GM21381 (cell line): ENCODE measurements at regions not wholly inside any gene's neighbourhood (a gene's known extent, or its start where the extent isn't known, plus 50 kb on each side); places are given as distances from the start of the nearest gene placed in this dataset.

Source experiments
- ATAC-seq: cut with Tn5 transposase; IDR thresholded peaks from one replicate; pipeline ENCODE4 v1.9.1; 2021; ENCODE audit warnings: mild to moderate bottlenecking, moderate library complexity; ENCODE audit not compliant: unreplicated experiment

DNA sequence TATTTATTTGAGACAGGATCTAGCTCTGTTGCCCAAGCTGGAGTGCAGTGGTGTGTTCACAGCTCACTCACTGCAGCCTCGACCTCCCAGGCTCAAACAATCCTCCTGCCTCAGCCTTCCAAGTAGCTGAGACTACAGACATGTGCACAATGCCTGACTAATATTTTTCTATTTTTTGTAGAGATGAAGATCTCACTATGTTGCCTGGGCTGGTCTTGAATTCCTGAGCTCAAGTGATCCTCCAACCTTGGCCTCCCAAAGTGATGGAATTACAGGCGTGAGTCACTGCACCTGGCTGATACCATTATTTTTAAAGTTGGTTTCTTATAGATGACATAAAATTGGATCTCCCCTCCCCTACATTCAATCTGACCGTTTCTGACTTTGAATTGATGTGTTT, 139.5 kb upstream of the RGMA start:
- no peak for ATAC-seq

DNA sequence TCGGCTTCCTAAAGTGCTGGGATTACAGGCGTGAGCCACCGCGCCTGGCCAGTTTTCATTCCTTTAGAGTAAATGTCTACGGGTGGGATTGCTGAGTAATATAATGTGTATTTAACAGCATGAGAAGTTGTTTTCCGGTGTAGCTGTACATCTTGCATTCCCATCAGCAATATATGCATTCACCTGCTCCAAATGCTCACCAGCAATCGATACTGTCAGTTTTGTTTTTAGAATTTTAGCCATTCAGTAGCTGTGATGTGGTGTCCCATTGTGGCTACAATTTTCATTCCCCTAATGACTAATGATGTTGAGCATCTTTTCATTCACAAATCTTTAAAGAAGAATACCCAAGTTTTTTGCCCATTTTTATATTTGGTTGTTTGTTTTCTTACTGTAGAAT, 134.8 kb upstream of the RGMA start:
- no peak for ATAC-seq

DNA sequence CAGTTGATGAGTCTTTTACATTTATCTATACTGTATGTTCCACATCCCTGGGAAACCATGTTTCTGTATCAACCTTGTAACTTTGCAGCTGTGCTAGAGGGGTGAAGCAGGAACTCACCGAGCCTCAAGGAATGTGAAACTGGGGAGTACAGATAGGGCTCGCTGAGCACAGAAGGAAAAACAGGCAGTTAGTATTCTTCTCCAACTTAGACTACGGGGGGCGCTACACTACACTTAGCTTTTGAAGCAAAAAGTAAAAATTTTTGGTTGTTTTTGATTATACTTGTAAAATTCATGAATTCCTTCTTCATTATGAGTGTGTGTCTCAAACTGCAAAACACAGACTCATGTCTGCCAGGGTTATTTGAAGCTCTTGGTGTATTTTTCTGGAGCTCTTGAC, 132.7 kb upstream of the RGMA start:
- ATAC-seq = no peak

DNA sequence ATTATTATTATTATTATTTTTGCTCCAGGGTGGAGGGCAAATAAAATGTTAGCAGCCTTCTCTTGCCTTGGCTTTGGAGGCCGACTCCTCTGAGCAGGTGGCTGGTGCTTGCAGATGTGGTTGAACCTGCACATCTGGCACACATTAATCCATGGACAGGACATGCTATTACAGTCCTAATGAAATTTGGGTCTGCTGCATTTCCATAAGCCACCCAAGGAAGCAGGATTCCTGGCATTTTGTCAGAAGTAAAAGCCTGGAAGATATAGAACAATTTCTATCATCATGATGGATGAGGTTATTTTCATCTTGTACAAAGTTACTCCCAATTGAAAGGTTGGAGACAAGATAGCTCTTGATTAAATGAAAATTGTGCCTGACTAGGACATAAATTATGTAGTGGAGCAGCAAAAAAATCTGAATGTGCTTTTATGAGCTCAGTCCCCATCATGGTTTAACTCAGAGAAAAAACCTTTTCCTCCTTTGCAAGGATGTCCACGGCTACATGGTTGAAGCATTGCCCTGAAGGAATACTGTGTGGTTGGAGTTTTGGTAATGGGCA, 130.9 kb upstream of the RGMA start:
- no peak for ATAC-seq

DNA sequence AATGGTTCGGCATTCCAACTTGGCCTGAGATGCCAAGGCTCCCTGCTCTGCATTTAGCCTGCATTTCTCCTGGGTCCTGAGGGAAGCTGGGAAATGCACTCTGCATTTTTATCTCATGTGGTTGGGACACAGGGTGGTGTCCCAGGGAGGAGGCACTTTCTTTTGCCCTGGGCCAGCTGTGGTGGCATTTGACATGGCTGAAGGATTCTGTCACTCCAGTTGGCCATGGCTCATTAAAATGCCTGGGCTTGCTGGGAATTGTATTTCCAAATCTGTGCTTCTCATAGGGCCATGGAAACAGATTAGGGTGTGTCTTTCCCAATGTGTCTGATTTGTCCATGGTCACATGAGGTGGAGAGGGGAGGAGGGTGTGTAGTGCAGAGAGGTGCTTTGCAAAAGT, 128.3 kb upstream of the RGMA start:
- no peak for ATAC-seq

DNA sequence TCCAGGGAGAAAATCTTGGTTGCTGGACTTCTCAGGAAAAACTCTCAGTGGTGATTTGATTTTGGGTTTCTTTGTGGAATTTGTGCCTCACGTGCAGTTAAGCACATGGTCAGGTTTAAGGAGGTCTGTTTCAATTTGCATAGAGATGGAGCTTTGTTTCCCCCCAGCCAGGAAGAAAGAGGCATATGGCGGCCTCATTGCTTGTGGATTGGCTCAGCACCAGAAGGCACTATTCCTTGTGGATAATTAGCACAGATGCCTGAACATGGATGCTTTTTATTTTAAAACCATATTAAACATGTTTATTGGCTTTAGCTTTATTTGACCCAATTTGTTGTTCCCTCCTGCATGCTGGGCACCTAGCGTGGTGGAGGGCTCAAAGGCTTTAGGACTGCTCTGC, 125.1 kb upstream of the RGMA start:
- no peak for ATAC-seq

DNA sequence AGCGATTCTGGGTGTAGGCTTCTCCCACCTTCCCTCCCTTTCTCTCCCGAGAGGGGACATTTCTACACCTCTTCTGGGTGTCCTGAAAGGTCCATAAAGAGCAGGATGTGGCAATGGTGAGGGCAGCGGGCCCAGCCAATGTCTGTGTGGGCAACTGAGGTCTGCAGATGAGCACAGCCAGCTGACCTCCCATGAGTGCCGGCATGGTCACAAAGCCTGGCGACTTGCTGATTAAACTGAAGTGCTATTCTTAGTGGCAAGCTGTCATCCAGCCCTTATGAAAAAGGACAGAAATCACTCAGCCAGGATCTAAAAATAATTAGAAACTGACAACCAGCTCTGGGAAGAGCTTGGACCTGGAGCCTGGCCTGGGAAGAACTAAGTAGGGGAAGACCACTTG, 124.3 kb upstream of the RGMA start:
- ATAC-seq = no peak

DNA sequence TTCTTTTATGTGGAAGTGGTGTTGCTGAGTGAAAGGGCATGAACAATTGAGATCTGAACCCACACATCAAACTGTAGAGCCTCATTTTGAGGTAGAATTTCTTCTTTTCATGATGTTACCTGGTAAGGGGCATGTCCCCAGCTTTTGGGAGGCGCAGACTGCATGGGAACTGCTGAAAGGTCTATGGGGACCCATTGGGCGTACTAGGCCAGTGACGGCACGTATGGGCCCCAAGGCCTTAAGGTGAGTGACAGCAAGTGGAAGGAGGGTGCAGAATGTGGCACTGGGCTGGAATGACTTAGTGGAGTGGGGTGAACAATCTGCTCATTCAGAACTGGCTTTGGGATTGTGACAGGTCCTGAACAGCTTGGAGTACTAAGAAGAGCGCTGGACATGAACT, 123.6 kb upstream of the RGMA start:
- ATAC-seq = no peak

DNA sequence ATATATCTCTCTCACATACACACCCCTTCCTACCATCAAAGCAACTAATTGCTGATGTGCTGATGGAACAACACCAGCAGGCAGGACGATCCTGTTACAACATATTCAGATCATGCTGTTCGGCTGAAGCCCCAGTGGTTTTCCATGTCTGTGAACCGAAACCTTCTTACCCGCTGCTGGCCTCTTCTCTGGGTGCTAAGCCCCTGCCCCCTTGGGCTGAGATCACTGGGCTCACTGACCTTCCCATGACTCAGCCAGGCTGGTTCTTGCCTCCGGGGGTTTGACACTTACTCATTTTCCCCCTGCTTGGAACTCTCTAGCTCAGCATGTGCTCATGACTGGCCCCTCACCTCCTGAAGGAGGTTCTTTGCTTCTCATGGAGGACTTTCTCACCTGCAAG, 122.0 kb upstream of the RGMA start:
- no peak for ATAC-seq

DNA sequence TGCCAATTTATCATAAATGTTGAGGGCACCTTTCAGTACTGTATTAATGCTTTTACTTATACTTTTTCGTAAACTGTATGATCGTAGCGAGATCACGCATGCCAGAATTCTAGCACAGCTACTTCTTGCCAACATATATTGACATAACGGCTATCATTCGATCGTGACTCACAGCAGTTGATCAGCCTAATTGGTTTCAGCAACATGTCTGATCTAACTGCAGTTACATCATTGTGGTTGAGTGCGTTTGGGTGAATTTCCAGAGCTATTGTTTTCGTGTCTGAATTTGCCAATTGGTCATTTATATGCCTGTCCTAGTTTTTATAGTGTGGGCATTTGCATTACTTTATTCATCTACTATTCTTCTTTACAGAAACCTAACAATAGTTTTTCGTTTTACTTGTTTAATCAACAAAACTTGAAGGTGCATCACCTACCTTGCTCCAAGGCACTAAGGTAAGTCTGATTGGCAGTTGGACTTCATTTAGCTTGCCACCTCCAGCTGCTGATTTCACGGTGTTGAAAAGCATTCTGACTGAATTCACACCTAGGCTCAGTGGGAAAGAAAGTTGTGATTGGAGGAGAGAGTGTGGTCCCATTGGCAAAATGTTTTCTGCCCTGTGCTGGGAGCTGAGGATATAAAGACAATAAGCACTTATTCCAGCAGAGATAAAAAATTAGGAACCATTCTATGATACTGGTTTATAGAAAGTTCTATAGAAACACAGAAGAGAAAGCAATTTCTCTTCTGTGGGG, 120.9 kb upstream of the RGMA start:
- ATAC-seq = no peak

DNA sequence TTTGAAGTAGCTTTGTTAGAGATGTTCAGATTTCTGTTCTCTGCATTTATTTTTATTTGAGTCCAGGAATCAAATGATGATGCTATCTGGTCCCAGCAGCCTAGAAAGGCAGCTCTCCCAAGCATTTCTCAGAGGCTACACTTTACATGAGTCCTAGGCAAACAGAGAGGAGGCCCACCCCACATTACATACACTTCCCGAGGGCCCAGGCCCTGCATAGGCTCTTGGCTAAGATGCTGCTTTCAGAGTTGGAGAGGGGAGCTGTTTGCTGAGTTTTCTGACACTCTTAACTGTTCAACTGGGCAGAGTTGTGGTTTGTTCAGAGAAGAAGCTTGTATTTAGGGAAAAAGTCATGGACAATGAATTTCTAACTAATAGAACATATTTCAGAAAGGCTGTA, 117.9 kb upstream of the RGMA start:
- no peak for ATAC-seq

DNA sequence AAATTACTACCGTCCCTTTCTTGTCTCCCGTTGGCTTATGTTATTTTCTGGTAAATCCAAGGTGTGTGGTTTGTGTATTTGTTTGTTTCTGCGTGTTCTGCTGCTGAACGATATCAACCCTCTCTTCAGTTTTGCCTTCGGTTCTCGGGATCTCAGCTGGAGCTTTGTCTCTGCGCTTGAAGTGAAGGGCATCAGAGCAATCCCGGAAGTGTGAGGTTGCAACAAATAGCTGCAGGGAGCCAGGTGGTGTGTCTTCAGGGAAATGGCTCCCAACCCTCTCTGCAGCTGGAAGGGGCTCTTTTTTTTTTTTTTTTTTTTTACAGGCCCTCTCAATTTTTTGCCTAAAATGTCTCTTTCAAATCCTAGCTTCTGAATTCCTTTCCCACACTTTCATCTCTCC, 116.4 kb upstream of the RGMA start:
- no peak for ATAC-seq

DNA sequence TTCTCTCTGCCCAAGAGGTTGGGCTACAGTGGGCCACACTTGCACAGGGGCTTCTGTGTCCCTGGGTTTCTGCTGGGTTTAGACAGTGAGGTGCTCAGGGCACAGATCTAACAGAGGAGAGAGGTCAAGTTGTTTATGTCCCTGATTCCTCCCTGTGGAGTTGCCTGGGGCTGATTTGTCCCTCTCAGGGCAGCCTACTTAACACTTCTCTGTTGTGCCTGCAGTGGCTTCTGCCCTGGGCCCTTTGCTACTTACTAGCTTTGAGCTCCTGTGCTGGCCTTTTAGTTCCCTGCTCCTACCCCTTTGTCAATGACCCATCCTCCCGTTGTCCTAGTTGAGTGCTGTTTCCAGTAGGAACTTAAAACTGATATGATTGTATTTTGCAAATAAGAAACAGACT, 114.0 kb upstream of the RGMA start:
- ATAC-seq = no peak

DNA sequence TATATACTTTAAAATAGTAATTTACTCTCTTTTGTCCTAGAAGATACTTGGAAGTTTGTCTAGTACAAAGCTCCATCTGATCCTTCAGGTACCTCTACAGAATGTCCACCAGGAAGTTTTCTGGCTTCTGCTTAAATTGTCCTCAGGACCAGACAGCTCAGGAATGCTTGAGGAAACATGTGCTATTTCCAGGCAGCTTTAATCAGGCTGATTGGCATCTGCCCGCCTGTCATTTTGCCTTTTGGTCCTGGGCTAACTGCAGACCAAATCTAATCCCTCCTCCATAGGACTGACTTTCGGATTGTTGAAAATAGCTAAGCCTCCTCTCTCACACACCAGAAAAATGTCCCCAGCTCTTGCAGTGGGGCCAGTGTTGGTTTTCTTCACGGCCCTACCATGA, 113.4 kb upstream of the RGMA start:
- no peak for ATAC-seq

DNA sequence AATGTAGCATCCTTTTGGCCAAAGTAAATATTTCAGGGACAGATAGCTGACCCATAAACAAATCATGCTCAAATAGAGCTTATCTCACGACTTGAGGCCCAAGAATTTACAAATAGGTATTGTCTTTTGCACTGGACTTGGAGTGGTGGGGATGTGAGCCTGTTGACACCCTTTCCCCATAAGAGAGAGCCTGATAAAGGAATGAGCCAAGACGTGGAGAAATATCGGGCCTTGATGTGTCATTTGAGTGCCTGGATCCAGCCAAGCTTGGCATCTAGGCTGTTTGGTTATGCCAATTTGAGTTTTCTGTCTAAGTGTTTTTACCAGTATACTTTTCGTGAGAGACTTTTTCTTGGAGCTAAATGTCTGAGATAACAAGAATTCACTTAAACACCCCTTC, 112.9 kb upstream of the RGMA start:
- ATAC-seq = no peak

DNA sequence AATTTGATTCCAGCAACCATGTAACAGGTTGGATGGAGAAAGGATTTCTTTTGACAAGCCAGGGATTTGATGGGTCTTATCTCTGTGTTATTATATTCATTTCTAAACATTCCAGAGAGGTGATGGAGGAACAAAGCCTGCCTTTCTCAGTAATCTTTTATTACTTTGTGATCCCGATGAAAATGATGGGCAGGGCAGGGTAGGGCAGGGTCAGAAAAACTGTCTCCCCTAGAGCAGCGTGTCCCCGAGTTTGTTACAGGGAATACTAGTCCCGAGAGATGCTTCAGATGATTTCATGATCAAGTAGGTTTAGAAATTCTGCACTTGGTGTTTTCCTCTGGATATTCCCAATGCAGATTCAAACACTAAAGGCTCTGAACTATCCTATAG, 111.8 kb upstream of the RGMA start:
- ATAC-seq = no peak

DNA sequence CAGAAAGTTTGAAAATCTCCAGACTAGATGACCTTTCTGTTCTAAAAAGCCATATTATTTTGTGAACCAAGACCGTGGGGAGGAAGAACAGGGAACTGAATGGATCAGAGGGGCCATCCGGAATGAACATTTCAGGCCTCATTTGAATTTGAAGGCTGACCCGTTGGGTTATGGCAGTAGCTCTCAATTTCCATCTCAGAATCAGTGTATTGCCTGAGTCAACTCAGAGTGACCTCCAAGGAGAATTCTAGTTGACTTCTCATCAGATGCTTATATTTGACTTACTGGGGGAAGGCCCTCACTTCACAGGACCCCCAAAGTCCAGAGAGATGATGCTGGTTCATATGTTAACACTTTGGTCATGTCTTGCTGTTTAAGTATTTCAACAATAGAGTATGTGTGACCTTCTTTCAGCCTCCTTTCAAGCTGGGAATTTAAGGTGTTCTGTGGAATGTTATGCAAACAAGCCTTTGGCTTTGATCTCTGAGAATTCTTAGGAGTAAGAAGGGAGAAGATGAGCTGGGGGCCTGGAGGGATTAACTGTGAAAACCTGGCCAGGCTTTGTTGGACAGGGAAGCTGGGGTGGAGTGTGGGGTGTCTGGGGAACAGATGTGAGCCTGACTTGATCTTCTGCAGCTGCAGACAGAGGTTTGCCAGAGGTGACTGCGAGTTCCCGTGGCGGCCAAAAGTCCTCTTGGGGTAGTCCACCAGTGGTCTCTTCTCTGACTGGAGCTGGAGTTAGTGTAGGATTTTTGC, 111.2 kb upstream of the RGMA start:
- no peak for ATAC-seq

DNA sequence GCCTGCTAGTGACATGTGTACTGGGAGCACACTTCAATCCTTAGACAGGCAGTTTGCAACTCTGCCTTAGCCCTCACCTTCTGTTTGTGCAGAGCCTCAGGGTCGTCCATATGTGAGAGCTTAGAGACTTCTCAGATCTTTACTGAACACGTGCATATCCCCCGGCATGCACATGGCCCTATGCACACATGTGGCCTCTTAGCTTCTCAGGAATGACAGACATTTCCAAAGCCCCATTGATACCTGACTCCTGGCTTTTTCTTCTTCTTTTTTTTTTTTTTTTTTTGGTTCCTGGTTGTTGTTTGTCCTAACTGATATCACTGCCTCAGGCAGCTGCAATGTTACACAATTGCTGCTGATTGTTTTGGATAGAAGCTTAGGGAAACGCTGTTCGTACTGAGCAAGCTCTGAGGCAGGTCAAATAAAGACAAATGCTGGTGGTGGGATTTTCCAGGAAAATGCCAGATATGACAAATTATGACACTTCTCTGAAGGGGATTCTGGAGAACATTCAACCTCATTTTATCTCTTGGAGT, 107.2 kb upstream of the RGMA start:
- ATAC-seq = no peak

DNA sequence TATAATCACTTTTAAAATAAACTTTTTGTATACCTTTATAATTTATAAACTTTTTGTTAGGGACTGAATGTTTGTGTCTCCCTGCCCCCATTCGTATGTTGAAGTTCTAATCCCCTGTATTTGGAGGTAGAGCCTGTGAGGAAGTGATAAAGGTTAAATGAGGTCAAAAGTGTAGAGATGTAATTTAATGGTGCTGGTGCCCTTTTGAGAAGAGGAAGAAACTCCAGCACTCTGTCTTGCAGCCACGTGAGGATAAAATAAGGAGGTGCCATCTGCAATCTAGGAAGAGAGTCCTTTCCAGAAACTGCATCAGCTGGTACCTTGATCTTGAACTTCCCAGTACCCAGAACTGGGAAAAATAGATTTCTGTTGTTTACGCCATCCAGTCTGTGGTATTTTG, 106.1 kb upstream of the RGMA start:
- no peak for ATAC-seq

DNA sequence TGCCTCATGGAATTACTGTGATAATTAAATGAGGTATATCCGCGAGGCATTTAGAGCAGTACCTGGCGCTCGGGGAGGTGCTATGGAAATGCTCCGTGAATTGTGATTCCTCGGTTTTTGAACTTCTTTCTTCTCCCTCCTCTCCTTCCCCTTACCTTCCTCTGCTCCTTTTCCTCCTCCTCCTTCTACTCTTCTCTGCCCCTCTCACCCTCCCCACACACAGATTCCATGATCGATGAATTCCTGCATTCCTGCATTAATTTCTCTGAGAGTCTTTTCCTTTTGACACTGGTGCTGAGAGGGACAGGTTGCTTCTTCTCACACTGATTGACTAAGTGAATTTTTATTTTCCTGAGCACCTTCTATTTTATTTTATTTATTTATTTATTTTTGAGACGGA, 101.2 kb upstream of the RGMA start:
- no peak for ATAC-seq

DNA sequence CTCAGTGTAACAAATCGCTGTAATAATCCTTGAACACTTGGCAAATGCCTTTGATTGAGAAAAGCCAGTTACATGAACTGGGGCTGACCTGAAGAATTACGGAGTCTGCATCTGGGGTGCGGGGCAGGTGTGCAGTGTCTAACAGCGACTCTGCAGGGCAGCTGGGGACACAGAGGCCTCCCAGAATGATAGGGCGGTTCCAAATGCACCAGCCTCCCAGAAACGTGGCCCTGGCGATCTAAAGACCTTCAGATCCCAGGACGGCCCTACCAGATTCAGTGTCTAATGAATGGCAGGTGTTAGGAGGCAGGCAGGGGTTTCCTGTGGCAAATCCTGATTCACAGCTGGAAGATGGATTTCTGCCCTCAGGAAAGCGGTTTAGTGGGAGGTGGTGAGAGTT, 100.5 kb upstream of the RGMA start:
- ATAC-seq = no peak

DNA sequence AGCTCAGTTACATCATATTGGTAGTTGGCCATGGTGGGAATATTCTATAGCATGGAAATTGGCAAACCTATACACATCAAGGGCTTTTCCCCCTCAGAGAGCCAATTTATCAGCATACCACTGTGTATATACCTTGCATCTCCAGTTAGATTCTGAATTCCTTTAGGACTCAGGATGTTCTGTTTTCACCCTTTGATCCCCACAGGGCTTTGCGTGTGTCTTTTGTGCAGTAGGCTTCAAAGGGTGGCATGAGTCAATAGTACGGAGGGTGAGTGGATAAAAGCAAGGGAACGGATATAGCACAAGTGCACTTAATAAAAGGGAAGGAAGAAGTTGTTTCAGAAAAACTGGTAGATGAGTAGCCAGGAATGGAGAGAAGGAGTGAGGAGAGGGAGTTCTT, 99.2 kb upstream of the RGMA start:
- no peak for ATAC-seq
